IgD-negative memory B cell (primary cell): ENCODE measurements at regions not wholly inside any gene's neighbourhood (a gene's known extent, or its start where the extent isn't known, plus 50 kb on each side); places are given as distances from the start of the nearest gene placed in this dataset.
"Not testable (repeated sequence)": the region's sequence is repeated elsewhere in the genome, so short reads cannot be mapped to it uniquely, and the experiment has no call there.

Source experiments
- H3K27ac Mint-ChIP-seq, 3 donors: one replicate each; pipeline ENCODE4 v1.8.0; 2020 to 2022; ENCODE audit warnings: mild to moderate bottlenecking in 3 of 3, mixed read lengths in 3 of 3, moderate library complexity in 1 of 3
- H3K27me3 Mint-ChIP-seq: one replicate; pipeline ENCODE4 v1.8.0; 2021; ENCODE audit warnings: mixed read lengths
- H3K36me3 Mint-ChIP-seq: one replicate; pipeline ENCODE4 v1.8.0; 2020; ENCODE audit warnings: mild to moderate bottlenecking, mixed read lengths
- H3K4me1 Mint-ChIP-seq, 3 donors: one replicate each; pipeline ENCODE4 v1.8.0; 2020 to 2022; ENCODE audit warnings: mixed read lengths in 3 of 3, mild to moderate bottlenecking in 1 of 3
- H3K4me3 Mint-ChIP-seq, 4 donors: one replicate each; pipeline ENCODE4 v1.8.0; 2020 to 2022; ENCODE audit warnings: mild to moderate bottlenecking in 4 of 4, mixed read lengths in 4 of 4, moderate library complexity in 3 of 4
- H3K9me3 Mint-ChIP-seq, 3 donors: one replicate each; pipeline ENCODE4 v1.8.0; 2020 to 2021; ENCODE audit warnings: mixed read lengths in 3 of 3, mild to moderate bottlenecking in 1 of 3

- H3K36me3 Mint-ChIP-seq = no peaks in the 10 kb centered on the region
- no peak overlapping the region for H3K27ac Mint-ChIP-seq
Observed at GRCh38 chr10:118823256-118823907, 68.6 kb upstream of the CACUL1 start.

GRCh38 chr10:118827053-118827452 lies 72.3 kb upstream of the CACUL1 start:
- Mint-ChIP-seq H3K9me3 (peaks cover 0 to 1% (median 0%) of the 10 kb centered on the region in 3 donors), H3K27me3 (no peaks in the 10 kb centered on the region), H3K4me3 (no peak overlapping the region), H3K27ac (no peak overlapping the region), H3K4me1 (no peaks in the 10 kb centered on the region), H3K36me3 (no peaks in the 10 kb centered on the region)

More at GRCh38 chr10:118823256-118823907, 68.6 kb upstream of the CACUL1 start:
- H3K4me1 Mint-ChIP-seq = no peaks in the 10 kb centered on the region
- H3K9me3 Mint-ChIP-seq = peaks cover 0 to 1% (median 0%) of the 10 kb centered on the region in 3 donors
- H3K27me3 Mint-ChIP-seq = no peaks in the 10 kb centered on the region
- H3K4me3 Mint-ChIP-seq = no peak overlapping the region

DNA sequence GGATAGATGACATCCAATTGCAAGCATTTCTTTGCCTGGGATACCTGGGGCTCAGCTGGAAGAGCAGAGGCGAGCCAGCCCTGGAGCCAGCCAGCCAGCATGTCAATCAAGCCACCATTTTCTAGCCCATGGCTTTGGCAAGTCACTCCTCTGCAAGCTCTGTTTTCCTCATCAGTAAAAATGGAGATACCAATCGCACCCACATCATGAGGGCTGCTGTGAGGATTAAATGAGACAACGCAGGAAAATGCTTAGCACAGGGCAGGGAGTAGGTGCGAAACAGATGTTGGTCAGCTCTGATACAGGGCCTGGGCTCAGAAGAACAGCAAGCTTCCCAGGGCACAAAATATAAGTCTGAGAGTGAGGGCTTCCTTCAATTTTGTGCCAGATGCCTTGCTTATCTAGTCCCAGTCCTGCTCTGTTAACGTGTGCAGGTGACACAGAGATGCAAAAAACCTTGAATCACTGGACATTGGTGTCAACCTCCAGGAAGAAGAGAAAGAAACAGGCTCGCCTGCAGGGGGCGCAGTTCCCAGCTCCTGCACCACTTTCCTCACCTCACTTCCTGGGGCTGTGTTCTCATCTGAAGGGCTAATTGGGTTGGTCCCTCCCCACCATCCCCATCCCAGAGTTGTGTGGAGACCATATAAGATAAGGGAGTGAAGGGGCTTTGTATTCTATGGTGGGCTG lies 72.8 kb upstream of the CACUL1 start:
- Mint-ChIP-seq H3K4me3 (no peak overlapping the region), H3K4me1 (peaks cover 0 to 4% (median 0%) of the 10 kb centered on the region in 3 donors), H3K27me3 (no peaks in the 10 kb centered on the region), H3K27ac (no peak overlapping the region), H3K36me3 (no peaks in the 10 kb centered on the region), H3K9me3 (peaks cover 0 to 1% (median 0%) of the 10 kb centered on the region in 3 donors)

DNA sequence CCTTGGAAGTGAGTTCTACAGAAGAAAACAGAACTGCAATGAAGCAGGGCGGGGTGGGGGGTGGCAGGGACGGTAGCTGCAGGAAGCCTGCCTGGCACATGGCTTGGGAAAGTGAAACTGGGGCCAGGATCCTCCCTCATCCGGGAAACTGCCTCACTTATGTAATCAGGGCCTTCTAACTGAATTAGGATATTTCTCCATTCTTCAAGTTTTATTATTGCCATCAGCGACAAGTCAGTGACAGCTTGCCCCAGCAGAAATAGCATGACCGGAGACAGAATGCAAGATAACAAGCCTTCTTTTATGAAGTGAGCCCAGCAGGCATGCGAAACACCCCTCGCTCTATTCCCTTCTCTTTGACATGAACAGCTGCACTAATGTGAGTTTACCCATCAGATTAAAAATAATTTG lies 77.5 kb upstream of the CACUL1 start:
- Mint-ChIP-seq H3K36me3 (no peaks in the 10 kb centered on the region), H3K9me3 (peaks cover 0 to 6% (median 0%) of the 10 kb centered on the region in 3 donors), H3K4me3 (no peak overlapping the region), H3K4me1 (peaks cover 0 to 4% (median 0%) of the 10 kb centered on the region in 3 donors), H3K27ac (no peak overlapping the region), H3K27me3 (no peaks in the 10 kb centered on the region)

GRCh38 chr10:118834370-118834769 lies 79.6 kb upstream of the CACUL1 start:
- not testable (repeated sequence) for H3K27me3 Mint-ChIP-seq, H3K4me3 Mint-ChIP-seq, H3K4me1 Mint-ChIP-seq, H3K36me3 Mint-ChIP-seq, H3K9me3 Mint-ChIP-seq, H3K27ac Mint-ChIP-seq

DNA sequence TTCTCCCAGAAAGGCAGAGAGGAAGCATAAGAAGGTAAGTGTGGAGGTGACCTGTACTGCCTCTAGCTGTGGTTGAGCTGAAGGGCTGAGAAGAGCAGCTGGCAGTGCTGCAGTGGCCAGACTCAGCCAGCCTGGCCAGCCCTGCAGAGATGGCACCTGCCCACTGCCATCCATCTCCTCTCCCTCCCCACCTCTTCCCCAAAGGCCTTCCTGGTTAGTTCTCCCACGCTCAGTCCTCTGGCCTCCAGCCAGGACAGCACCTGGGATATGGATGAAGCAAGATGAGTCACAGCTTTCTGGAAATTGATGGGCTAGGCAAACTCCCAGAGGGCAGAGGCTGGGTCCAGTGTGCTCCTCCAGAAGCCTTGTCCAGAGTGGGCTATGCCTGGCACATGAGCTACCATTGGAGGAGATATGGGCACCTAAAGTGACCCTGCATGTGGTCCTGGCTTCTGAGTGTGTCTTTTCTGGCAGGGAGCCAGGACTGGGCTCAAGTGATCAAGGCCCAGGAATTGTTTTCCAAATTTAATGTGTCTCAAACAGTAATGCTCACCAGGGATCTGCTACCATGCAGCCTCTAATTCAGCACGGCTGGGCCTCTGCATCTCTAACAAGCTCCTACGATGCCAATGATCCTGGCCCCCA lies 81.0 kb upstream of the CACUL1 start:
- Mint-ChIP-seq H3K27ac (no peak overlapping the region), H3K9me3 (peaks cover 3 to 6% (median 4%) of the 10 kb centered on the region in 3 donors), H3K4me3 (no peak overlapping the region)

GRCh38 chr10:118838364-118838763 lies 83.6 kb upstream of the CACUL1 start:
- Mint-ChIP-seq H3K36me3 (peaks cover 3% of the 10 kb centered on the region), H3K4me3 (no peak overlapping the region), H3K9me3 (peaks cover 3 to 6% (median 4%) of the 10 kb centered on the region in 3 donors), H3K27ac (no peak overlapping the region), H3K27me3 (peaks cover 3% of the 10 kb centered on the region), H3K4me1 (peaks cover 0 to 2% (median 2%) of the 10 kb centered on the region in 3 donors)

More for the DNA sequence above, 81.0 kb upstream of the CACUL1 start:
- H3K27me3 Mint-ChIP-seq = peaks cover 3% of the 10 kb centered on the region
- H3K36me3 Mint-ChIP-seq = peaks cover 3% of the 10 kb centered on the region
- H3K4me1 Mint-ChIP-seq = peaks cover 0 to 5% (median 2%) of the 10 kb centered on the region in 3 donors

- H3K27me3 Mint-ChIP-seq = peaks cover 3% of the 10 kb centered on the region
- no peak overlapping the region for H3K4me3 Mint-ChIP-seq
- H3K27ac Mint-ChIP-seq = no peak overlapping the region
- H3K9me3 Mint-ChIP-seq = peaks cover 3 to 4% (median 3%) of the 10 kb centered on the region in 3 donors
- H3K4me1 Mint-ChIP-seq = peaks cover 0 to 2% (median 2%) of the 10 kb centered on the region in 3 donors
- H3K36me3 Mint-ChIP-seq = peaks cover 3% of the 10 kb centered on the region
Observed at GRCh38 chr10:118839348-118839747, 84.6 kb upstream of the CACUL1 start.

DNA sequence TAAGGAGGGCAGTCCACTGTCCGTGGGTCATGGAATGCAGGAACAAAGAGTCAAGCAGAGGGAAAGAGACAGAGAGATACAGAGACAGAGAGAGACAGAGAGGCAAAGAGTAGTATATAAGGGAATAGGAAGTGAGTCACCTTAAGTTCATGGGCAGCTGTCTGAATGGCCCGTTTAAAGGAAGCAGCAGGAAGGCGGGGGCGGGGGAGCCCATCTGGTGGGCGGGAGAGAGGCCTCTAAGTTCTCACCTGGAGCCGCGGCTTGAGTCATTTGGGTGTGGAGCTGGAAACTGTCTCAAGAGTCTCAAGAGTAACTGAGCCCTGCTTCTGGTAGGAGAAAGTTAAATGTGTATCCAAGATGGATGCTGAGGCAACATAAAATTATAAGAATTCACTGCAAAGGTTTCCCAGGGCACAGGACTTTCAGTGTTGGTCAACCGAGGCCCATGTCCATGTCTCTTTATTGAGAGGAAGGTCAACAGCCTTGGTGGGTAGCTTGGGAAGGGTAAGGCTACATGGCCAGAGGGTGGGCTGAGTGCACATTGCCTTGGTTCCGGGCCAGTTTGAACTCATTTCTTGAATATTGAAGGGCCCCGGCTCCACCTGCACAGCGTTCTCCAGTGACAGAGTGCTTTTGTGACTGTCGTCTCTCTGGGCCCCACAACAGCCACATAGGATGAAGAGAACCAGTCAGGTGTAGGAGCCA lies 85.5 kb upstream of the CACUL1 start:
- H3K9me3 Mint-ChIP-seq = peaks cover 0 to 4% (median 3%) of the 10 kb centered on the region in 3 donors
- no peak overlapping the region for H3K27ac Mint-ChIP-seq
- no peak overlapping the region for H3K4me3 Mint-ChIP-seq
- peaks cover 7% of the 10 kb centered on the region for H3K27me3 Mint-ChIP-seq
- H3K4me1 Mint-ChIP-seq = peaks cover 0 to 2% (median 2%) of the 10 kb centered on the region in 3 donors
- H3K36me3 Mint-ChIP-seq = peaks cover 3% of the 10 kb centered on the region

- Mint-ChIP-seq H3K4me3 (no peak overlapping the region), H3K9me3 (peaks cover 0 to 4% (median 3%) of the 10 kb centered on the region in 3 donors), H3K27me3 (peaks cover 12% of the 10 kb centered on the region), H3K4me1 (peaks cover 0 to 2% (median 2%) of the 10 kb centered on the region in 3 donors), H3K36me3 (peaks cover 3% of the 10 kb centered on the region), H3K27ac (no peak overlapping the region)
Observed at GRCh38 chr10:118840776-118841468, 86.2 kb upstream of the CACUL1 start.

- peaks cover 15% of the 10 kb centered on the region for H3K27me3 Mint-ChIP-seq
- peaks cover 0 to 2% (median 2%) of the 10 kb centered on the region in 3 donors for H3K4me1 Mint-ChIP-seq
- peaks cover 0 to 4% (median 3%) of the 10 kb centered on the region in 3 donors for H3K9me3 Mint-ChIP-seq
- peaks cover 3% of the 10 kb centered on the region for H3K36me3 Mint-ChIP-seq
- no peak overlapping the region for H3K27ac Mint-ChIP-seq
- no peak overlapping the region for H3K4me3 Mint-ChIP-seq
Observed at GRCh38 chr10:118841881-118842605, 87.3 kb upstream of the CACUL1 start.

DNA sequence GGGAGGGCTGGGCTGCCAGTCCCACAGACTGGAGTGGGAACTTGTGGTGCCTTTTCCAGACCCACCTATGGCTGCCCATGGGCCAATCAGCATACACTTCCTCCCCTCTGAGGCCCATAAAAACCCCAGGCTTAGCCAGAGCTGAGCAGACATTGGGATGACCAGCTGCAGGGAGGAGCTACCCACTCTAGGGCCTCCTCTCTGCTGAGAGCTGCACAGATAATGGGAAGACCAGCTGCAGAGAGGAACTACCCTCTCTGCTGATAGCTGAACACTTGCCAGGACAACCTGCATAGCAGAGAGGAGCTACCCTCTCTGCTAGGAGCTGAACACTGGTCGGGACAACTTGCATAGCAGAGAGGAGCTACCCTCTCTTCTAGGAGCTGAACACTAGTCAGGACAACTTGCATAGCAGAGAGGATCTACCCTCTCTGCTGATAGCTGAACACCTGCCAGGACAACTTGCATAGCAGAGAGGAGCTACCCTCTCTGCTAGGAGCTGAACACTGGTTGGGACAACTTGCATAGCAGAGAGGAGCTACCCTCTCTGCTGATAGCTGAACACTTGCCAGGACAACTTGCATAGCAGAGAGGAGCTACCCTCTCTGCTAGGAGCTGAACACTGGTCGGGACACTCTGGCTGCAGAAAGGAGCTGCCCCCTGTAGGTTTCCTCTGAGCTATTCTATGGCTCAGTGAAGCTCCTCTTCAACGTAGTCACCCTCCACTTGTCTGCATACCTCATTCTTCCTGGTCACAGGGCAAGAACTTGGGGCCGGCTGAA lies 88.3 kb upstream of the CACUL1 start:
- Mint-ChIP-seq H3K4me1 (peaks cover 0 to 2% (median 2%) of the 10 kb centered on the region in 3 donors), H3K9me3 (no peaks in the 10 kb centered on the region), H3K27me3 (peaks cover 15% of the 10 kb centered on the region), H3K27ac (no peak overlapping the region), H3K4me3 (no peak overlapping the region), H3K36me3 (no peaks in the 10 kb centered on the region)

DNA sequence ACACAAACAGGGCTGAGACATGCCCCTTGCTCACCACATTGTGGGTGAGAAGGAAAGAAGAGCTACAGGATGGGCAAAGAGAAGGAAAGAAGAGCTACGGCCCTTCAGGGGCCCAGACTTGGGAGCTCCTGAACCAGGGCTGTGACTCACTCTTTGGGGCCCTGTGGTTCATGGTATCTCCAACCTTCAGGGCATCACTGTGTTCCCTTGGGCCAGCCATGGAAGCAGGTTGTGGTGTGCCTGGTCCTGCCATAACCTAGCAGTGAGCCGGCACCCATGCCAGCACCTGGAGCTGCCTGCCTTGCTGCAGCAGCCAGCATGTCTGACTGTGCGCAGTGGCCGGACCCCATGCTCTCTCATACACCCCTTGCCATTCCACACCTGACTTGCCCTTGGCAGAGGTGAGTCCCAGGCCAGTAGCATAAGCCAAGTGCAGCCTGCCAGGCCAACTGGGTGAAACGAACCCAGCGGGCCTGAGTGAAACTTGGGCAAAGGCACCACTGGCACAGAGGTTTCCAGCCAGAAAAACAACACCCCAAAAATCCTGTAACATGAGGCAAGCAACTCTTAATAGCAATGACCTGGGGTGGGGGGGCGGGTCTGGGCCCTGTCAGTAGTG lies 89.0 kb upstream of the CACUL1 start:
- Mint-ChIP-seq H3K9me3 (no peaks in the 10 kb centered on the region), H3K4me1 (peaks cover 0 to 2% (median 2%) of the 10 kb centered on the region in 3 donors), H3K4me3 (no peak overlapping the region), H3K27ac (no peak overlapping the region), H3K27me3 (peaks cover 15% of the 10 kb centered on the region), H3K36me3 (no peaks in the 10 kb centered on the region)
